Kidney (tissue), 13 donors: ENCODE measurements at regions not wholly inside any gene's neighbourhood (a gene's known extent, or its start where the extent isn't known, plus 50 kb on each side); places are given as distances from the start of the nearest gene placed in this dataset.

ENCODE experiments used
- DNase-seq, 5 donors: peaks; one replicate each; pipeline ENCODE4 v3.0.0-alpha.2; 2013 to 2020
- FAIRE-seq: peaks from 2 replicates; lab custom pipeline; 2012; peaks lifted over from hg19 to GRCh38; lab: Jason Lieb, UNC
- H3K27ac ChIP-seq, 2 donors: one replicate each; pipeline ENCODE4 v1.7.0; 2013; ENCODE audit warnings: low read depth in 2 of 2, low read length in 2 of 2, inconsistent platforms in 1 of 2
- H3K27me3 ChIP-seq: one replicate; pipeline ENCODE4 v1.7.1; 2013; ENCODE audit warnings: low read length, inconsistent platforms; ENCODE audit not compliant: control insufficient read depth, insufficient read depth
- H3K36me3 ChIP-seq, 3 donors: one replicate each; pipeline versions ENCODE4 v1.7.0 to v1.7.1; 2013; ENCODE audit warnings: low read length in 3 of 3, control low read depth in 1 of 3, inconsistent platforms in 1 of 3; ENCODE audit not compliant: insufficient read depth in 3 of 3, control insufficient read depth in 2 of 3
- H3K4me1 ChIP-seq, 3 donors: one replicate each; pipeline versions ENCODE4 v1.7.0 to v1.7.1; 2013; ENCODE audit warnings: low read length in 3 of 3, inconsistent platforms in 1 of 3, low read depth in 1 of 3; ENCODE audit not compliant: control insufficient read depth in 2 of 3, insufficient read depth in 2 of 3
- H3K4me3 ChIP-seq, 3 donors: one replicate each; pipeline versions ENCODE4 v1.7.0 to v1.8.1; 2013; ENCODE audit warnings: low read length in 3 of 3, control low read depth in 1 of 3, inconsistent platforms in 1 of 3
- H3K9ac ChIP-seq, 3 donors: one replicate each; pipeline versions ENCODE4 v1.7.0 to v1.7.1; 2013; ENCODE audit warnings: low read length in 3 of 3, control low read depth in 1 of 3, inconsistent platforms in 1 of 3
- H3K9me3 ChIP-seq, 3 donors: one replicate each; pipeline versions ENCODE4 v1.7.0 to v1.7.1; 2013; ENCODE audit warnings: low read length in 3 of 3, control low read depth in 1 of 3, inconsistent platforms in 1 of 3; ENCODE audit not compliant: control insufficient read depth in 2 of 3, insufficient read depth in 1 of 3
- CTCF ChIP-seq: IDR thresholded peaks from 3 replicates; pipeline ENCODE4 v1.5.1; 2012; ENCODE audit warnings: mild to moderate bottlenecking, moderate library complexity, borderline replicate concordance; ENCODE audit not compliant: insufficient read depth; ENCODE audit errors: extremely low read depth
- intact Hi-C: fragments of 100-400 bp; cut with DNase I; formaldehyde crosslinking; loops from one replicate; pipeline ENCODE4 v1.11.1; 2022
- donor health status: control.
- donor health status: control.
- donor health status: control.
- donor health status: control.
- donor health status: control.
- donor health status: DM: yes; HTN: yes; CAD: no.
- donor health status: Normal renal cell carcinoma (clear cell type).

- no peak for TF ChIP-seq CTCF
- no peak overlapping the region for H3K4me3 ChIP-seq
- no peaks in the 10 kb centered on the region for H3K4me1 ChIP-seq
- intact Hi-C loops, result no loop called here
- DNase-seq (peak in 3 of 5 donors; percentile 18 to 31 (median 27)), FAIRE-seq (no peak)
- no peak overlapping the region for H3K27ac ChIP-seq
- no peaks in the 10 kb centered on the region for H3K27me3 ChIP-seq
- H3K9me3 ChIP-seq, result no peaks in the 10 kb centered on the region
- H3K9ac ChIP-seq, result no peak overlapping the region
- no peaks in the 10 kb centered on the region for H3K36me3 ChIP-seq
Observed at GRCh38 chr12:42798811-42799438, 209.4 kb upstream of the PRICKLE1 start.

GRCh38 chr12:42794806-42795205 is 205.3 kb upstream of the PRICKLE1 start:
- FAIRE-seq (no peak), DNase-seq (no peak)
- Histone ChIP-seq H3K36me3 (no peaks in the 10 kb centered on the region), H3K27me3 (no peaks in the 10 kb centered on the region), H3K4me3 (no peak overlapping the region), H3K27ac (no peak overlapping the region), H3K9me3 (no peaks in the 10 kb centered on the region), H3K4me1 (no peaks in the 10 kb centered on the region), H3K9ac (no peak overlapping the region)
- intact Hi-C loops, result no loop called here
- TF ChIP-seq CTCF, result no peak

GRCh38 chr12:42793166-42793565 is 203.6 kb upstream of the PRICKLE1 start:
- Histone ChIP-seq H3K36me3 (no peaks in the 10 kb centered on the region), H3K4me1 (no peaks in the 10 kb centered on the region), H3K27ac (no peak overlapping the region), H3K27me3 (no peaks in the 10 kb centered on the region), H3K9me3 (no peaks in the 10 kb centered on the region), H3K4me3 (no peak overlapping the region), H3K9ac (no peak overlapping the region)
- FAIRE-seq (no peak), DNase-seq (no peak)
- TF ChIP-seq CTCF, result no peak
- intact Hi-C loops, result no loop called here

- no peak for TF ChIP-seq CTCF
- Histone ChIP-seq H3K27ac (no peak overlapping the region), H3K36me3 (no peaks in the 10 kb centered on the region), H3K9me3 (no peaks in the 10 kb centered on the region), H3K4me3 (no peak overlapping the region), H3K4me1 (no peaks in the 10 kb centered on the region), H3K9ac (no peak overlapping the region), H3K27me3 (no peaks in the 10 kb centered on the region)
- FAIRE-seq (no peak), DNase-seq (no peak)
- intact Hi-C loops, result no loop called here
Observed at GRCh38 chr12:42792265-42792664, 202.7 kb upstream of the PRICKLE1 start.
